ENCODE measurements at regions not wholly inside any gene's neighbourhood (a gene's known extent, or its start where the extent isn't known, plus 50 kb on each side); places are given as distances from the start of the nearest gene placed in this dataset.

DNA sequence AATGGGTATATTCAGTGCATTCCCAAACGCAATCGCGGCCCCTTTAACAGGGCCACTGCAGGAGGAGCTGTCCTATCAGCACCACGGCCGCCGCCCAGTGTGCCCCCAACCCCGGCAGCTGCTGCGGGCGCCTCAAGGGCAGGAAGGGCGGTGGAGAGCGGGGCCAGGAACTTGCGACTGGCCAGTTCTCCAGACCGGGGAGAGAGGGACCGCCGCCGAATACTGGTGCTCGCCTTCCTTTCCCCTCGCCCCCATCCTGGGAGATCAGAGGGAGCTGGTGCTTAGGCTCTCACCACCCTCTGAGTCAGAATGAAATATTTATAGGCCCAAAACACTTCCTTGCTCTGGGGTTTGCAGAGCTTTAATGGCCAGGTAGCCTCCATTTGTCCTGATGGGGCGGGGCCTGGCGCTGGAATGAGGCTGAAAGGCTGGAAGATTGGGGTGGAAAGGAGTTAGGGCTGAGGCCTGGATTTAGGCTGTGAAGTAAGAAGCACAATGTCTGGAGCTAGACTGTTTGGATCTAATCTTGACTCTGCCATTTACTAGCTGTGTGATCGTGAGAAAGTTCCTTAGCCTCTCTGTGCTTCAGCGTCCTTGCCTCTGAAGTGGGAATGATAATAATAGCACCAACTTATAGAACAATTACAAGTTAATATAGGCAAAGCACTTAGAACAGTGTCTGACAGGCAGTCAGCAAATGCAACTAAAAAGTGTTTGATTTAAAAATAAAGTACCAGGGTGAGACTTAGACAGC lies 75.5 kb downstream of the NAV1 start:
- TF ChIP-seq, protein P1, sequence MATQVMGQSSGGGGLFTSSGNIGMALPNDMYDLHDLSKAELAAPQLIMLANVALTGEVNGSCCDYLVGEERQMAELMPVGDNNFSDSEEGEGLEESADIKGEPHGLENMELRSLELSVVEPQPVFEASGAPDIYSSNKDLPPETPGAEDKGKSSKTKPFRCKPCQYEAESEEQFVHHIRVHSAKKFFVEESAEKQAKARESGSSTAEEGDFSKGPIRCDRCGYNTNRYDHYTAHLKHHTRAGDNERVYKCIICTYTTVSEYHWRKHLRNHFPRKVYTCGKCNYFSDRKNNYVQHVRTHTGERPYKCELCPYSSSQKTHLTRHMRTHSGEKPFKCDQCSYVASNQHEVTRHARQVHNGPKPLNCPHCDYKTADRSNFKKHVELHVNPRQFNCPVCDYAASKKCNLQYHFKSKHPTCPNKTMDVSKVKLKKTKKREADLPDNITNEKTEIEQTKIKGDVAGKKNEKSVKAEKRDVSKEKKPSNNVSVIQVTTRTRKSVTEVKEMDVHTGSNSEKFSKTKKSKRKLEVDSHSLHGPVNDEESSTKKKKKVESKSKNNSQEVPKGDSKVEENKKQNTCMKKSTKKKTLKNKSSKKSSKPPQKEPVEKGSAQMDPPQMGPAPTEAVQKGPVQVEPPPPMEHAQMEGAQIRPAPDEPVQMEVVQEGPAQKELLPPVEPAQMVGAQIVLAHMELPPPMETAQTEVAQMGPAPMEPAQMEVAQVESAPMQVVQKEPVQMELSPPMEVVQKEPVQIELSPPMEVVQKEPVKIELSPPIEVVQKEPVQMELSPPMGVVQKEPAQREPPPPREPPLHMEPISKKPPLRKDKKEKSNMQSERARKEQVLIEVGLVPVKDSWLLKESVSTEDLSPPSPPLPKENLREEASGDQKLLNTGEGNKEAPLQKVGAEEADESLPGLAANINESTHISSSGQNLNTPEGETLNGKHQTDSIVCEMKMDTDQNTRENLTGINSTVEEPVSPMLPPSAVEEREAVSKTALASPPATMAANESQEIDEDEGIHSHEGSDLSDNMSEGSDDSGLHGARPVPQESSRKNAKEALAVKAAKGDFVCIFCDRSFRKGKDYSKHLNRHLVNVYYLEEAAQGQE (IDR thresholded peaks at IDR 0.05; ENCODE audit: low read depth): peak; percentile 60
- TF ChIP-seq EZH2 (IDR thresholded peaks at IDR 0.05): no peak
- no peaks in the 10 kb centered on the region; a peak in 1 of 4 replicates for H3K4me1 ChIP-seq (ENCODE audit: control insufficient read depth in 1 of 2, insufficient read depth in 2 of 2, low read length in 2 of 2)
- CTCF ChIA-PET: interaction anchor here (1.0 kb wide), 1 partner anchor 94 kb away, joined by 3 read pairs; no protein-coding TSS in a partner anchor
- H2AFZ ChIP-seq (ENCODE audit: low read depth, low read length, poor library complexity, severe bottlenecking): no peak overlapping the region
- peaks cover 8% of the 10 kb centered on the region; the same call in 1 of the 2 replicates for H3K27me3 ChIP-seq (ENCODE audit: insufficient read depth, low read length)
- RAD21 ChIA-PET (ENCODE audit: low non-redundant PET in 1 of 2, low total read pairs in 2 of 2, uncharacterized antibody in 2 of 2, unreplicated experiment in 2 of 2): no interaction called here
- H3K4me3 ChIP-seq (replicated peaks in 1 of 2; ENCODE audit: low read depth in 1 of 2, low read length in 2 of 2): no peak overlapping the region
- H3K27ac ChIP-seq (ENCODE audit: low read depth, low read length): no peak overlapping the region
- no TSS peak for BruUV-seq (replicated peaks)
- no peaks in the 10 kb centered on the region for H3K79me2 ChIP-seq (ENCODE audit: insufficient read depth, low read length)
- DNase-seq (ENCODE audit: low read depth, low spot score): no peak
- H3K9ac ChIP-seq (ENCODE audit: low read length): no peak overlapping the region
- POLR2A ChIA-PET: no interaction called here
- ATAC-seq: peak; percentile 63
- no peaks in the 10 kb centered on the region for H3K9me2 ChIP-seq (ENCODE audit: insufficient read depth)
- no peaks in the 10 kb centered on the region for H3K9me3 ChIP-seq (ENCODE audit: control insufficient read depth in 1 of 2, insufficient read depth in 1 of 2, low read depth in 1 of 2, low read length in 2 of 2)
- H4K20me1 ChIP-seq (ENCODE audit: insufficient read depth): no peaks in the 10 kb centered on the region; the same call in 1 of the 2 replicates
- intact Hi-C loops (cut with micrococcal nuclease): no loop called here
- no peaks in the 10 kb centered on the region for H3K36me3 ChIP-seq (ENCODE audit: control insufficient read depth in 1 of 2, insufficient read depth in 2 of 2, low read length in 2 of 2)
- H3K4me2 ChIP-seq (ENCODE audit: low read length): no peak overlapping the region

DNA sequence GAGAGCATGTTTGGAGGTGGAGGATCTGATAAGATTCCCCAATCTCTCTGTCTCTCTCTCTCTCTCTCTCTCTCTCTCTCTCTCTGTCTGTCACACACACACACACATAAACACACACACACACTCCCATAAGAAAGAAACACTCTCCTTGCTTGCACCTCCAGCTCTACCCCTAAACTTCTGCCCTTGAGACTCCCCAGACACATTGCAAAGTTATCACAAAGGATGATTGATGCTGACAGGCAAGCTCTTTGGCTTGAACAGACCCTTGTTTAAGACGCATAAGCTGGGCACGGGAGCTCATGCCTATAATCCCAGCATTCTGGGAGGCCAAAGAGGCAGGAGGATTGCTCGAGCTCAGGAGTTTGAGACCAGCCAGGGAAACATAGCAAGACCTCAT lies 78.2 kb downstream of the NAV1 start:
- ATAC-seq: no peak
- BruUV-seq (replicated peaks): no TSS peak
- no peak overlapping the region for H3K27ac ChIP-seq (ENCODE audit: low read depth, low read length)
- H3K4me3 ChIP-seq (replicated peaks in 1 of 2; ENCODE audit: low read depth in 1 of 2, low read length in 2 of 2): no peak overlapping the region
- DNase-seq (ENCODE audit: low read depth, low spot score): no peak
- no peaks in the 10 kb centered on the region for H3K9me2 ChIP-seq (ENCODE audit: insufficient read depth)
- H3K9me3 ChIP-seq (ENCODE audit: control insufficient read depth in 1 of 2, insufficient read depth in 1 of 2, low read depth in 1 of 2, low read length in 2 of 2): no peaks in the 10 kb centered on the region
- no peak overlapping the region for H2AFZ ChIP-seq (ENCODE audit: low read depth, low read length, poor library complexity, severe bottlenecking)
- no peaks in the 10 kb centered on the region for H4K20me1 ChIP-seq (ENCODE audit: insufficient read depth)
- ChIA-PET POLR2A (no interaction called here), RAD21 (ENCODE audit: low non-redundant PET in 1 of 2, low total read pairs in 2 of 2, uncharacterized antibody in 2 of 2, unreplicated experiment in 2 of 2) (no interaction called here), CTCF (no interaction called here)
- 0 out of 2 replicates have a peak, but pooled peaks cover 5% of the 10 kb centered on the region for H3K27me3 ChIP-seq (ENCODE audit: insufficient read depth, low read length)
- no peak overlapping the region for H3K4me2 ChIP-seq (ENCODE audit: low read length)
- H3K4me1 ChIP-seq (ENCODE audit: control insufficient read depth in 1 of 2, insufficient read depth in 2 of 2, low read length in 2 of 2): peaks cover 0 to 2% of the 10 kb centered on the region in 2 experiments; a peak in 1 of 4 replicates
- no peak overlapping the region for H3K9ac ChIP-seq (ENCODE audit: low read length)
- no peaks in the 10 kb centered on the region for H3K36me3 ChIP-seq (ENCODE audit: control insufficient read depth in 1 of 2, insufficient read depth in 2 of 2, low read length in 2 of 2)
- intact Hi-C loops (cut with micrococcal nuclease): no loop called here
- H3K79me2 ChIP-seq (ENCODE audit: insufficient read depth, low read length): no peaks in the 10 kb centered on the region
- TF ChIP-seq CEBPB (IDR thresholded peaks at IDR 0.05; ENCODE audit: low read depth): no peak
- no peak for TF ChIP-seq POLR2AphosphoS5 (IDR thresholded peaks at IDR 0.05; ENCODE audit: low read depth, low read length)
- no peak for TF ChIP-seq SRF (IDR thresholded peaks at IDR 0.05; ENCODE audit: low read depth)
- TF ChIP-seq, protein P2, sequence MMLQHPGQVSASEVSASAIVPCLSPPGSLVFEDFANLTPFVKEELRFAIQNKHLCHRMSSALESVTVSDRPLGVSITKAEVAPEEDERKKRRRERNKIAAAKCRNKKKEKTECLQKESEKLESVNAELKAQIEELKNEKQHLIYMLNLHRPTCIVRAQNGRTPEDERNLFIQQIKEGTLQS (IDR thresholded peaks at IDR 0.05): no peak
- TF ChIP-seq ZNF274 (IDR thresholded peaks at IDR 0.05; ENCODE audit: low read depth, low read length): no peak
- no peak for TF ChIP-seq ELF1 (IDR thresholded peaks at IDR 0.05; ENCODE audit: borderline replicate concordance, low read depth)
- no peak for TF ChIP-seq EZH2 (IDR thresholded peaks at IDR 0.05)
- no peak for TF ChIP-seq SP1 (IDR thresholded peaks at IDR 0.05; ENCODE audit: low read depth)
- TF ChIP-seq ZFX (IDR thresholded peaks at IDR 0.05): no peak
- no peak for TF ChIP-seq EZH2phosphoT487 (IDR thresholded peaks at IDR 0.05; ENCODE audit: borderline replicate concordance)
- no peak for TF ChIP-seq JUND (IDR thresholded peaks at IDR 0.05)
- TF ChIP-seq, protein P3, sequence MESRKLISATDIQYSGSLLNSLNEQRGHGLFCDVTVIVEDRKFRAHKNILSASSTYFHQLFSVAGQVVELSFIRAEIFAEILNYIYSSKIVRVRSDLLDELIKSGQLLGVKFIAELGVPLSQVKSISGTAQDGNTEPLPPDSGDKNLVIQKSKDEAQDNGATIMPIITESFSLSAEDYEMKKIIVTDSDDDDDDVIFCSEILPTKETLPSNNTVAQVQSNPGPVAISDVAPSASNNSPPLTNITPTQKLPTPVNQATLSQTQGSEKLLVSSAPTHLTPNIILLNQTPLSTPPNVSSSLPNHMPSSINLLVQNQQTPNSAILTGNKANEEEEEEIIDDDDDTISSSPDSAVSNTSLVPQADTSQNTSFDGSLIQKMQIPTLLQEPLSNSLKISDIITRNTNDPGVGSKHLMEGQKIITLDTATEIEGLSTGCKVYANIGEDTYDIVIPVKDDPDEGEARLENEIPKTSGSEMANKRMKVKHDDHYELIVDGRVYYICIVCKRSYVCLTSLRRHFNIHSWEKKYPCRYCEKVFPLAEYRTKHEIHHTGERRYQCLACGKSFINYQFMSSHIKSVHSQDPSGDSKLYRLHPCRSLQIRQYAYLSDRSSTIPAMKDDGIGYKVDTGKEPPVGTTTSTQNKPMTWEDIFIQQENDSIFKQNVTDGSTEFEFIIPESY (IDR thresholded peaks at IDR 0.05; ENCODE audit: extremely low read depth, insufficient replicate concordance, low read length): no peak
- TF ChIP-seq, protein P4, sequence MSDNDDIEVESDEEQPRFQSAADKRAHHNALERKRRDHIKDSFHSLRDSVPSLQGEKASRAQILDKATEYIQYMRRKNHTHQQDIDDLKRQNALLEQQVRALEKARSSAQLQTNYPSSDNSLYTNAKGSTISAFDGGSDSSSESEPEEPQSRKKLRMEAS (IDR thresholded peaks at IDR 0.05): no peak
- TF ChIP-seq RAD21 (IDR thresholded peaks at IDR 0.05; ENCODE audit: low read depth): no peak
